ENCODE measurements at regions not wholly inside any gene's neighbourhood (a gene's known extent, or its start where the extent isn't known, plus 50 kb on each side); places are given as distances from the start of the nearest gene placed in this dataset.

- Histone ChIP-seq H3K9me3 (ENCODE audit: insufficient read depth, low read depth) (no peaks in the 10 kb centered on the region), H3K9me2 (ENCODE audit: insufficient read depth) (no peaks in the 10 kb centered on the region), H3F3A (ENCODE audit: insufficient read depth, low read depth) (no peaks in the 10 kb centered on the region; the same call in 1 of the 2 replicates), H3K4me3 (no peak overlapping the region), H3K27ac (no peak overlapping the region), H3K4me1 (replicated peaks; ENCODE audit: insufficient read depth) (no peaks in the 10 kb centered on the region), H2AFZ (no peak overlapping the region), H3K27me3 (ENCODE audit: insufficient read depth, low read depth) (no peaks in the 10 kb centered on the region), H4K20me1 (ENCODE audit: insufficient read depth) (no peaks in the 10 kb centered on the region), H3K4me2 (no peak overlapping the region), H3K79me2 (ENCODE audit: low read depth) (no peaks in the 10 kb centered on the region), H3K36me3 (ENCODE audit: low read depth) (no peaks in the 10 kb centered on the region)
- TF ChIP-seq CTCF (conservative IDR thresholded peaks at IDR 0.05) (no peak), EZH2 (IDR thresholded peaks at IDR 0.05; ENCODE audit: low read depth) (no peak)
- intact Hi-C loops (cut with micrococcal nuclease; ENCODE audit: unreplicated experiment) = no loop called here
- CTCF ChIA-PET = no interaction called here
- DNase-seq = no peak
- POLR2A ChIA-PET (ENCODE audit: unreplicated experiment) = no interaction called here
- BruUV-seq (replicated peaks) = no TSS peak
These were observed 151.6 kb upstream of the PRSS58 start for GRCh38 chr7:142409471-142409870.

- Histone ChIP-seq H3K36me3 (ENCODE audit: low read depth) (no peaks in the 10 kb centered on the region), H3K79me2 (ENCODE audit: low read depth) (no peaks in the 10 kb centered on the region), H3K27me3 (ENCODE audit: insufficient read depth, low read depth) (no peaks in the 10 kb centered on the region), H2AFZ (no peak overlapping the region), H3K4me1 (replicated peaks; ENCODE audit: insufficient read depth) (no peaks in the 10 kb centered on the region), H3F3A (ENCODE audit: insufficient read depth, low read depth) (no peaks in the 10 kb centered on the region; the same call in 1 of the 2 replicates), H3K4me3 (no peak overlapping the region), H3K4me2 (no peak overlapping the region), H3K9me3 (ENCODE audit: insufficient read depth, low read depth) (no peaks in the 10 kb centered on the region), H3K27ac (no peak overlapping the region), H4K20me1 (ENCODE audit: insufficient read depth) (no peaks in the 10 kb centered on the region), H3K9me2 (ENCODE audit: insufficient read depth) (no peaks in the 10 kb centered on the region; the same call in 1 of the 2 replicates)
- no peak for DNase-seq
- ChIA-PET CTCF (interaction anchor here (0.7 kb wide), 1 partner anchor 222 kb away, joined by 3 read pairs; no protein-coding TSS in a partner anchor), POLR2A (ENCODE audit: unreplicated experiment) (no interaction called here)
- intact Hi-C loops (cut with micrococcal nuclease; ENCODE audit: unreplicated experiment) = no loop called here
- no peak for TF ChIP-seq EZH2 (IDR thresholded peaks at IDR 0.05; ENCODE audit: low read depth)
- no peak for TF ChIP-seq CTCF (conservative IDR thresholded peaks at IDR 0.05)
- no TSS peak for BruUV-seq (replicated peaks)
These were observed 150.9 kb upstream of the PRSS58 start for GRCh38 chr7:142408794-142409193.

GRCh38 chr7:142407939-142408570, 150.2 kb upstream of the PRSS58 start:
- Histone ChIP-seq H3K4me2 (no peak overlapping the region), H3K9me2 (ENCODE audit: insufficient read depth) (no peaks in the 10 kb centered on the region; the same call in 1 of the 2 replicates), H3F3A (ENCODE audit: insufficient read depth, low read depth) (no peaks in the 10 kb centered on the region; the same call in 1 of the 2 replicates), H3K9me3 (ENCODE audit: insufficient read depth, low read depth) (no peaks in the 10 kb centered on the region), H3K36me3 (ENCODE audit: low read depth) (no peaks in the 10 kb centered on the region), H3K79me2 (ENCODE audit: low read depth) (no peaks in the 10 kb centered on the region), H4K20me1 (ENCODE audit: insufficient read depth) (no peaks in the 10 kb centered on the region), H3K4me3 (no peak overlapping the region), H2AFZ (no peak overlapping the region), H3K4me1 (replicated peaks; ENCODE audit: insufficient read depth) (no peaks in the 10 kb centered on the region), H3K27ac (no peak overlapping the region), H3K27me3 (ENCODE audit: insufficient read depth, low read depth) (no peaks in the 10 kb centered on the region)
- ChIA-PET POLR2A (ENCODE audit: unreplicated experiment) (no interaction called here), CTCF (interaction anchor here (0.6 to 0.7 kb wide), 2 partner anchors 223 to 508 kb away, joined by 3 read pairs; no protein-coding TSS in a partner anchor)
- intact Hi-C loops (cut with micrococcal nuclease; ENCODE audit: unreplicated experiment) = no loop called here
- no peak for TF ChIP-seq EZH2 (IDR thresholded peaks at IDR 0.05; ENCODE audit: low read depth)
- BruUV-seq (replicated peaks) = no TSS peak
- DNase-seq = no peak

Measured in PC-9 (cell line).